Brain microvascular endothelial cell (primary cell): ENCODE measurements at regions not wholly inside any gene's neighbourhood (a gene's known extent, or its start where the extent isn't known, plus 50 kb on each side); places are given as distances from the start of the nearest gene placed in this dataset.

Experiments
- DNase-seq: peaks from one replicate; pipeline ENCODE4 v3.0.0-alpha.2; 2020
- H3K27ac ChIP-seq: fragments of 250-450 bp; sonication (Bioruptor Pico); 2 replicates; pipeline ENCODE4 v1.5.1; 2020; ENCODE audit warnings: mild to moderate bottlenecking, moderate library complexity
- H3K27me3 ChIP-seq: fragments of 250-450 bp; sonication (Bioruptor Pico); replicated peaks from 2 replicates; pipeline ENCODE4 v1.5.1; 2020; ENCODE audit warnings: mild to moderate bottlenecking
- H3K36me3 ChIP-seq: fragments of 250-450 bp; sonication (Bioruptor Pico); replicated peaks from 2 replicates; pipeline ENCODE4 v1.5.1; 2020; ENCODE audit warnings: mild to moderate bottlenecking
- H3K4me3 ChIP-seq: 2 replicates; pipeline ENCODE4 v1.5.1; 2011; ENCODE audit warnings: low read depth, mild to moderate bottlenecking, control low read depth, low read length, moderate library complexity
- in situ Hi-C: cut with HindIII; loops from 2 replicates; pipeline ENCODE4 v1.10.0; 2017; ENCODE audit warnings: low sequenced_read_pairs, low pct_ligation_motif_present
- TF ChIP-seq, protein P1 (sequence below): IDR thresholded peaks from 2 replicates; pipeline ENCODE4 v1.5.1; 2011; ENCODE audit warnings: low read depth, mild to moderate bottlenecking, moderate library complexity, low read length, control low read depth, inconsistent platforms; ENCODE audit errors: missing control alignments

DNA sequence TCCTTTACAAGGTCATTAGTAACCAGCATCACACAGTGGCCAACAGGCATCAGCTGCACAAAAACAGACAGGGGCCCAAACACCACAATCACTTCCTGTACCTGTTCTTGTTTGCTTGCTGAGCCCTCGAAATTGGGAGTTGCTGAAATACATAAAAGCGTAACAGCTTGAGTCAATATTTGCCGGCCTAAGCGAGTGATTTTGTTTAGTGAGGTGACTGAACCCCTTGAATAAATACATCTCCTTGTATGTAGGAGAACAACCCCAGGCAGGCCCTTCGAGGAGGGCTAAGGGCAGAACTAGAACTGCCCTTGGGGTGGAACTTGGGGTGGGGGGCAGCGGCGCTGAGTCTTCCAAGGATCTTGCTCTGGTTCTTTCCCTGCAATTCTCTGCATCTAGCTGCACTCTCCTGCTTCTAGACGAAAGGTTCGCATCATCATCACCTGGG, 502.5 kb downstream of the RASEF start:
- no peak for DNase-seq
- Histone ChIP-seq H3K36me3 (no peaks in the 10 kb centered on the region), H3K27me3 (no peaks in the 10 kb centered on the region), H3K27ac (no peak overlapping the region), H3K4me3 (no peak overlapping the region)
- TF ChIP-seq, protein P1, sequence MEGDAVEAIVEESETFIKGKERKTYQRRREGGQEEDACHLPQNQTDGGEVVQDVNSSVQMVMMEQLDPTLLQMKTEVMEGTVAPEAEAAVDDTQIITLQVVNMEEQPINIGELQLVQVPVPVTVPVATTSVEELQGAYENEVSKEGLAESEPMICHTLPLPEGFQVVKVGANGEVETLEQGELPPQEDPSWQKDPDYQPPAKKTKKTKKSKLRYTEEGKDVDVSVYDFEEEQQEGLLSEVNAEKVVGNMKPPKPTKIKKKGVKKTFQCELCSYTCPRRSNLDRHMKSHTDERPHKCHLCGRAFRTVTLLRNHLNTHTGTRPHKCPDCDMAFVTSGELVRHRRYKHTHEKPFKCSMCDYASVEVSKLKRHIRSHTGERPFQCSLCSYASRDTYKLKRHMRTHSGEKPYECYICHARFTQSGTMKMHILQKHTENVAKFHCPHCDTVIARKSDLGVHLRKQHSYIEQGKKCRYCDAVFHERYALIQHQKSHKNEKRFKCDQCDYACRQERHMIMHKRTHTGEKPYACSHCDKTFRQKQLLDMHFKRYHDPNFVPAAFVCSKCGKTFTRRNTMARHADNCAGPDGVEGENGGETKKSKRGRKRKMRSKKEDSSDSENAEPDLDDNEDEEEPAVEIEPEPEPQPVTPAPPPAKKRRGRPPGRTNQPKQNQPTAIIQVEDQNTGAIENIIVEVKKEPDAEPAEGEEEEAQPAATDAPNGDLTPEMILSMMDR = no peak
- in situ Hi-C loops = no loop called here

DNA sequence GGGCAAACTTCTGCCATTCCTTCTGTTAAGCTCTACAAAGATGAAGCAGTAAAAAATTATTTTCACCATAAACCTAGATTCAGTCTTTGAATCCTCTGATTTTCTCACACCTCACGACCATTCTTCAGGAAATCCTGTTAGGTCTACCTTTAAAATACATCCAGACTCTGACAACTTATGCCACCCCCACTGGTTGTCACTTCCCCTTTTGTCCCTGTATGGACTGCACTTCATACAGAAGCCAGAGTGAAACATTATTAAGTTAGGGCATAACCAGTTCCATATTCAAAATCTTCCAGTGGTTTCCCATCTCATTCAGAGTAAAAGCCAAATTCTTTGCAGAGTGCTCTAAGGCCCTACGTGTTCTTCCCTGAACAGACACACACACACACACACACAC, 499.8 kb downstream of the RASEF start:
- Histone ChIP-seq H3K27me3 (no peaks in the 10 kb centered on the region), H3K27ac (no peak overlapping the region), H3K4me3 (no peak overlapping the region), H3K36me3 (no peaks in the 10 kb centered on the region)
- TF ChIP-seq, protein P1 = no peak
- in situ Hi-C loops = no loop called here
- no peak for DNase-seq

DNA sequence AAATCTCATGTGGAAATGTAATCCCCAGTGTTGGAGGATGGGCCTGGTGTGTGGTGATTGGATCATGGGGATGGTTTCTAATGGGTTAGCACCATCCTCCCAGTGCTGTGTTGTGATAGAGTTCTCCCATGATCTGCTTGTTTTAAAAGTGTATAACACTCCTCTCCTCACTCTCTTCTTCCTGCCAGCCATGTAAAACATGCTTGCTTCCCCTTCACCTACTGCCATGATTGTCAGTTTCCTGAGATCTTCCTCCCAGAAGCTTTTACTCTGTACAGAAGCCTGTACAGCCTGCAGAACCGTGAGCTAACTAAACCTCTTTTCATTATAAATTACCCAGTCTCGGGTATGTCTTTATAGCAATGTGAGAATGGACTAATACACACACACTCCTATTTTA, 499.1 kb downstream of the RASEF start:
- no peak for DNase-seq
- Histone ChIP-seq H3K4me3 (no peak overlapping the region), H3K36me3 (no peaks in the 10 kb centered on the region), H3K27me3 (no peaks in the 10 kb centered on the region), H3K27ac (no peak overlapping the region)
- TF ChIP-seq, protein P1 = no peak
- in situ Hi-C loops = no loop called here

DNA sequence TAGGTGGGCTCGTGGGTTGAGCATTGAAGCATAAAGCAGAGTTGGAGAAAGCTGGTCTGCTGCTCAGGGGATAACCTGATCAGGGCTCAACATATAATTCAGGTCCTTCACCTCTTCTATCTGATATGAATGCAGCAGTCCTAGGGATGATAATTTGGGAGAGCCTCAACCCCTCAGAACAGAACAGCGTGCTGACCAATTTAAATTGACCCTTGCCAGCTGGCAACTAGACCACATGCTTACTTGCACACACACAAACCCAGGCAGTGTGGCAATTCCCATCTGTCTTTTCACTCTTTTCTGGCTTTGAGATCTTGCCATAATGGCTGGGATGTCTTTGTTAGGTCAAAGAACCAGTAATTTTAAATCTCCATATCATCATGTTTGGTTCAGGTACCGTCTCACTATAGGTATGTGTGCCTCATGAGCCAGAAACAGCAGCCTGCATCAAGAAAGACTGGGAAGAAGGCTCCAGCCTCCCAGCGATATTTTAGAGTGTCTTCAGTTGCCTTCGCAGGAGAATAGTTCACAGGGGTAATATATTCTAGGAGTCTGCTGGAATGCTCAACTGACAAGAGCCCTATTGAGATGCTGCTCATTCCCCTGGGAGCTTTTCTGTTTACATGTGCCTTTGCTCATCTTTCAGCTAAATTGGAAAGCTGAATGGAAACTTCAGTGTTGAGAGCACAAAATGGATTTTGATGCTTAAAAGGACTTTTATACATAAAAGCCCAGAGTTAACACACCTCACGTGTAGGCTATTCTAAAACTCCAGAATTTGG, 497.6 kb downstream of the RASEF start:
- TF ChIP-seq, protein P1 = no peak
- H3K27me3 ChIP-seq = no peaks in the 10 kb centered on the region
- H3K4me3 ChIP-seq = no peak overlapping the region
- in situ Hi-C loops = no loop called here
- no peak for DNase-seq
- no peaks in the 10 kb centered on the region for H3K36me3 ChIP-seq
- H3K27ac ChIP-seq = no peak overlapping the region

DNA sequence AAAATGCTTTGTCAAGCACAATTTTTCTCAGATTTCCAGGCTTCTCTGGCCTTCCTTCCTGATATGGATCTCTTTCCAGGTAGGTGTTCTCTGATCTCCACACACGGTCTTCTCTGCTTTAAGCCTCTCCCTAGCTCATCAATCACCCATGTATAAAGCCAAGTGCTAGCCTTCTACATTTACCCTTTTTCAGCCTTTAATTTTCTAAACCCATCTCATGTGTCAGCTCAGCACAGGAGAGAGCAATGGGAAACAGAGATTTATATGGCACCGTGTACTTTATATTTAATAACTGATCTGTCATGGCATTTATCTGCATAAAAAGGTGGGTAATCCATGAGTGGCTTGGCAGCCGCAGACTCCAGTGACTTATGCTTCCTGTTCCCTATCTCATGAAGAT, 495.0 kb downstream of the RASEF start:
- TF ChIP-seq, protein P1 = no peak
- Histone ChIP-seq H3K27me3 (no peaks in the 10 kb centered on the region), H3K4me3 (no peak overlapping the region), H3K36me3 (no peaks in the 10 kb centered on the region), H3K27ac (no peak overlapping the region)
- in situ Hi-C loops = no loop called here
- DNase-seq = no peak

DNA sequence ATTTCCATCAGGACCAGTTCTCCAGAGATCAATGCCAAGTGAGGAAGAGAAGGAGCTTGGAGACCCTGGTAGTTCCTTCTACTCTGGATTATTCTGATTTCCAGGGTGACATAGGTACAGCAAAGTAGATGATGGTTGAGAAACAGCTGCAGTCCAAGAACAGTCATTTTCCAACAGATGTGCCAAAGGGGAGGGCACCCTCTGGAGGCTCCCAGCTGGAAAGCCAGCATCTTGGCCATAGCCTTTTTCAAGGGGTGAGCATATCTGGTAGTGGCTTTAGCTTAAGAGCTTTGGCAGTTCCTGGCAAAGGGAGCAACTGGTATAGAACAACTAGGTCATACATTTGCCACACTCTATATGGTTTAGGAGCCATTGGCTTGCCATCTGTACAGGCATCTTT, 492.7 kb downstream of the RASEF start:
- H3K27ac ChIP-seq = no peak overlapping the region
- no peak for DNase-seq
- in situ Hi-C loops = no loop called here
- H3K36me3 ChIP-seq = no peaks in the 10 kb centered on the region
- H3K27me3 ChIP-seq = no peaks in the 10 kb centered on the region
- no peak overlapping the region for H3K4me3 ChIP-seq
- TF ChIP-seq, protein P1 = peak; percentile 56
